ENCODE measurements at regions not wholly inside any gene's neighbourhood (a gene's known extent, or its start where the extent isn't known, plus 50 kb on each side); places are given as distances from the start of the nearest gene placed in this dataset.

DNA sequence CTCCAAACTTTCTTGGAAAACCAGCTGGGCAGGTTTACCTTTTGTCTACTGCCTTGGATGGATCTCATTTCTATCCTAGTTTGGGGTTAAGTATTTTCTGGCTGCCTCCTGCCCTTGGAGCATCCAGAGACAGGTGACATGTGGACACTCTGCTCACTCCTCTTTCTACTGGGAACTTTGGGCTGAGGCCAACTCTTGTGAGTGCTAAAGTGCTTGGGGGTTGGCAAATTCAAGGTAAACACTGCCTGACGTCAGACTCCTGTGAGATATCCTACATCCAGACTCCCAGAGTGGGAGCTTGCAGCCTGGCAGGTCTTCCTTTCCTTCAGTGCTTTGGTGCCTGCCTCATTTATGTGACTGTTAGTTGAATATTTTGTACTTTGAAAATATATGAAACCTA is 388.1 kb downstream of the KCNRG start:
- TF ChIP-seq, protein P1, sequence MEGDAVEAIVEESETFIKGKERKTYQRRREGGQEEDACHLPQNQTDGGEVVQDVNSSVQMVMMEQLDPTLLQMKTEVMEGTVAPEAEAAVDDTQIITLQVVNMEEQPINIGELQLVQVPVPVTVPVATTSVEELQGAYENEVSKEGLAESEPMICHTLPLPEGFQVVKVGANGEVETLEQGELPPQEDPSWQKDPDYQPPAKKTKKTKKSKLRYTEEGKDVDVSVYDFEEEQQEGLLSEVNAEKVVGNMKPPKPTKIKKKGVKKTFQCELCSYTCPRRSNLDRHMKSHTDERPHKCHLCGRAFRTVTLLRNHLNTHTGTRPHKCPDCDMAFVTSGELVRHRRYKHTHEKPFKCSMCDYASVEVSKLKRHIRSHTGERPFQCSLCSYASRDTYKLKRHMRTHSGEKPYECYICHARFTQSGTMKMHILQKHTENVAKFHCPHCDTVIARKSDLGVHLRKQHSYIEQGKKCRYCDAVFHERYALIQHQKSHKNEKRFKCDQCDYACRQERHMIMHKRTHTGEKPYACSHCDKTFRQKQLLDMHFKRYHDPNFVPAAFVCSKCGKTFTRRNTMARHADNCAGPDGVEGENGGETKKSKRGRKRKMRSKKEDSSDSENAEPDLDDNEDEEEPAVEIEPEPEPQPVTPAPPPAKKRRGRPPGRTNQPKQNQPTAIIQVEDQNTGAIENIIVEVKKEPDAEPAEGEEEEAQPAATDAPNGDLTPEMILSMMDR (IDR thresholded peaks at IDR 0.05; ENCODE audit: insufficient read depth, low read length, poor library complexity, severe bottlenecking): no peak
- TF ChIP-seq EZH2phosphoT487 (conservative IDR thresholded peaks at IDR 0.05; ENCODE audit: low read length): no peak

All from SU-DHL-6 (cell line).